Caco-2 (cell line): ENCODE measurements at regions not wholly inside any gene's neighbourhood (a gene's known extent, or its start where the extent isn't known, plus 50 kb on each side); places are given as distances from the start of the nearest gene placed in this dataset.

ENCODE experiments used
- BruUV-seq: library from RNA; stranded (reverse); fragments of 400-500 nt; replicated peaks from 2 replicates; lab custom pipeline; 2021; lab: Mats Ljungman, UMichigan
- CTCF ChIA-PET: fragments of 300-600 bp; sonication (Branson Sonifier 250); formaldehyde crosslinking; loops from one replicate; lab custom pipeline; 2022; ENCODE audit warnings: antibody characterized with exemption; lab: Charles Lee
- POLR2A ChIA-PET: fragments of 300-600 bp; sonication (Branson Sonifier 250); formaldehyde crosslinking; loops from one replicate; lab custom pipeline; 2022; ENCODE audit warnings: antibody characterized with exemption; lab: Charles Lee
- DNase-seq, 2 experiments: peaks; one replicate each; pipeline versions ENCODE4 v3.0.0 to v3.0.0-alpha.2; 2020 to 2022
- H3K27me3 ChIP-seq: replicated peaks from 2 replicates; pipeline ENCODE4 v1.6.0; 2011; ENCODE audit warnings: low read length; ENCODE audit not compliant: control insufficient read depth, insufficient read depth
- H3K36me3 ChIP-seq: 2 replicates; pipeline ENCODE4 v1.5.1; 2011; ENCODE audit warnings: low read length; ENCODE audit not compliant: control insufficient read depth, insufficient read depth
- H3K4me1 ChIP-seq: fragments of 250-450 bp; sonication (Bioruptor Pico); 2 replicates; pipeline ENCODE4 v1.5.1; 2020; ENCODE audit warnings: mild to moderate bottlenecking
- H3K4me3 ChIP-seq: 2 replicates; pipeline ENCODE4 v1.5.1; 2011; ENCODE audit warnings: low read depth, mild to moderate bottlenecking, control low read depth, low read length
- H3K9me3 ChIP-seq: fragments of 250-450 bp; sonication (Bioruptor Pico); 2 replicates; pipeline ENCODE4 v1.5.1; 2020; ENCODE audit warnings: mild to moderate bottlenecking, moderate library complexity
- H3K27ac Mint-ChIP-seq: one replicate; pipeline ENCODE4 v1.8.0; 2022; ENCODE audit warnings: mixed read lengths; ENCODE audit not compliant: unreplicated experiment
- H3K27me3 Mint-ChIP-seq: one replicate; pipeline ENCODE4 v1.8.0; 2022; ENCODE audit warnings: mixed read lengths; ENCODE audit not compliant: insufficient read depth, unreplicated experiment
- H3K36me3 Mint-ChIP-seq: one replicate; pipeline ENCODE4 v1.8.0; 2022; ENCODE audit warnings: mild to moderate bottlenecking, mixed read lengths; ENCODE audit not compliant: insufficient read depth, unreplicated experiment
- H3K4me1 Mint-ChIP-seq: one replicate; pipeline ENCODE4 v1.8.0; 2022; ENCODE audit warnings: low read depth, mixed read lengths; ENCODE audit not compliant: unreplicated experiment
- H3K4me3 Mint-ChIP-seq: one replicate; pipeline ENCODE4 v1.8.0; 2022; ENCODE audit warnings: mild to moderate bottlenecking, moderate library complexity, mixed read lengths; ENCODE audit not compliant: unreplicated experiment
- H3K9me3 Mint-ChIP-seq: one replicate; pipeline ENCODE4 v1.8.0; 2022; ENCODE audit warnings: mixed read lengths; ENCODE audit not compliant: unreplicated experiment
- intact Hi-C: fragments of 100-400 bp; cut with micrococcal nuclease; formaldehyde crosslinking; loops from one replicate; pipeline ENCODE4 v1.10.0; 2022; ENCODE audit not compliant: unreplicated experiment
- TF ChIP-seq, protein P1 (sequence below), 2 experiments: fragments of 200-600 bp in 1 of 2; IDR thresholded peaks; 1 replicate in 1 of 2; 2 replicates in 1 of 2; pipeline versions ENCODE4 v1.5.1 to v1.8.0; 2011 to 2022; ENCODE audit warnings: antibody characterized with exemption in 1 of 2, control low read depth in 1 of 2, inconsistent platforms in 1 of 2, low read depth in 1 of 2, low read length in 1 of 2, mild to moderate bottlenecking in 1 of 2, moderate library complexity in 1 of 2; ENCODE audit not compliant: insufficient read depth in 1 of 2, severe bottlenecking in 1 of 2, unreplicated experiment in 1 of 2

DNA sequence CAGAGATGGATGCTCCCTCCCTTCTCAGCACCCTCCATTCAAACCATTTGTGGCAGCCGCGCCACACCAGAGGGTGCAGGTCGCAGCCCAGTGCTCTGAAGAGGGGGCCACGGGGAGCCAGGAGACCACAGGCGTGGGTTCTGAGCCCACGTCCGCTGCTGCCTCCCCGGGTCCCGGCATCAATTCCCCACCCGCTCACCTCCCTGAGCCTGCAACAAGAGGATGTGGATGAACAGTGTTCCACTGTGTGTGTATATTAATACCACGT, 120.1 kb upstream of the VSTM2B start:
- no peaks in the 10 kb centered on the region for H3K27me3 ChIP-seq
- no peaks in the 10 kb centered on the region for H3K36me3 ChIP-seq
- intact Hi-C loops: no loop called here
- TF ChIP-seq, protein P1, sequence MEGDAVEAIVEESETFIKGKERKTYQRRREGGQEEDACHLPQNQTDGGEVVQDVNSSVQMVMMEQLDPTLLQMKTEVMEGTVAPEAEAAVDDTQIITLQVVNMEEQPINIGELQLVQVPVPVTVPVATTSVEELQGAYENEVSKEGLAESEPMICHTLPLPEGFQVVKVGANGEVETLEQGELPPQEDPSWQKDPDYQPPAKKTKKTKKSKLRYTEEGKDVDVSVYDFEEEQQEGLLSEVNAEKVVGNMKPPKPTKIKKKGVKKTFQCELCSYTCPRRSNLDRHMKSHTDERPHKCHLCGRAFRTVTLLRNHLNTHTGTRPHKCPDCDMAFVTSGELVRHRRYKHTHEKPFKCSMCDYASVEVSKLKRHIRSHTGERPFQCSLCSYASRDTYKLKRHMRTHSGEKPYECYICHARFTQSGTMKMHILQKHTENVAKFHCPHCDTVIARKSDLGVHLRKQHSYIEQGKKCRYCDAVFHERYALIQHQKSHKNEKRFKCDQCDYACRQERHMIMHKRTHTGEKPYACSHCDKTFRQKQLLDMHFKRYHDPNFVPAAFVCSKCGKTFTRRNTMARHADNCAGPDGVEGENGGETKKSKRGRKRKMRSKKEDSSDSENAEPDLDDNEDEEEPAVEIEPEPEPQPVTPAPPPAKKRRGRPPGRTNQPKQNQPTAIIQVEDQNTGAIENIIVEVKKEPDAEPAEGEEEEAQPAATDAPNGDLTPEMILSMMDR (IDR thresholded peaks at IDR 0.05; ENCODE audit: insufficient read depth in 1 of 2, low read depth in 1 of 2, low read length in 1 of 2, severe bottlenecking in 1 of 2, unreplicated experiment in 1 of 2): no peak
- Mint-ChIP-seq H3K9me3 (no peaks in the 10 kb centered on the region), H3K36me3 (no peaks in the 10 kb centered on the region), H3K4me1 (peaks cover 8% of the 10 kb centered on the region), H3K4me3 (peak overlapping the region; percentile 12), H3K27ac (no peak overlapping the region), H3K27me3 (peaks cover 17% of the 10 kb centered on the region)
- H3K9me3 ChIP-seq: no peaks in the 10 kb centered on the region
- BruUV-seq: no TSS peak
- no peak overlapping the region for H3K4me3 ChIP-seq
- ChIA-PET POLR2A (no interaction called here), CTCF (interaction anchor here (1.2 kb wide), 1 partner anchor 10 kb away, joined by 3 read pairs; no protein-coding TSS in a partner anchor)
- DNase-seq: no peak
- peaks cover 13% of the 10 kb centered on the region for H3K4me1 ChIP-seq

DNA sequence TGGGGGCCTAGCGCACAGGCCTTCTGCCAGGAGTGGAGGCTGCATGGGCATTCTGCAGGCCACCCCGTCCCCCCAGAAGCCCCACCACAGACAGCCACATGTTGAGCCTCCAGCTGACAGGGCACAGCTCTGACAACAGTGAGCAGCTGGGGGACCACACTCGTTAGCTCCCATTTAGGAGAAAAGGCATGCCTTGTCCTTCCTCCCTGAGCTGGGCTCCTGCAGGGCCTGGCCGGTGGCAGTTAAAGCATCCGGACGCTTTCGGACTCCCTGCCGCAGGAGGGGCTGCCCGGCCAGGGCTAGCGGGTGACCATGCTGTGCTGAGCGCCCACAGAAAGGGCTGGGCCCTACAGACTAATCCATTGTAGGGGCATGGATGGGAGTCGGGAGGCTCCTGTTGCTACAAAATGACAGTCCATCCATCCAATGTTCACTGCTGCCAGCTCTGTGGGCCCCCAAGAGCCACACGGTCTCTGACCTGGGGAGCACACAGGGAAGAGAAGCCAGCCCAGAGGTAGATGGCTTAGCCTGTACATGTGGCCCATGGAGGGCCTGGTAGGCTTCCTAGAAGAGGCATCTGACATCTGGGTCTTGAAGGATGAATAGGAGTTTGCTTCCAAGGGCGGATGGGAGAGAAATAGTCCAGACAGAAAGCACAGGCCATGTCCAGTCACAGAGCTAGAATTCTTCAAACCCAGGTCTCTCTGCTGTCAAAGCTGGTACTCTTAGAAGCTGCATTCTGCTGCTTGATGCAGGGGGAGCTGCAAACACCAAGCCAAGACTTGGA, 116.5 kb upstream of the VSTM2B start:
- no peak overlapping the region for H3K4me3 Mint-ChIP-seq
- Histone ChIP-seq H3K27me3 (no peaks in the 10 kb centered on the region), H3K36me3 (no peaks in the 10 kb centered on the region), H3K9me3 (no peaks in the 10 kb centered on the region), H3K4me3 (no peak overlapping the region), H3K4me1 (peaks cover 13% of the 10 kb centered on the region)
- TF ChIP-seq, protein P1 (IDR thresholded peaks at IDR 0.05; ENCODE audit: insufficient read depth in 1 of 2, low read depth in 1 of 2, low read length in 1 of 2, severe bottlenecking in 1 of 2, unreplicated experiment in 1 of 2): no peak
- BruUV-seq: no TSS peak
- no peak overlapping the region for H3K27ac Mint-ChIP-seq
- intact Hi-C loops: no loop called here
- POLR2A ChIA-PET: no interaction called here
- no peaks in the 10 kb centered on the region for H3K9me3 Mint-ChIP-seq
- CTCF ChIA-PET: no interaction called here
- peaks cover 4% of the 10 kb centered on the region for H3K4me1 Mint-ChIP-seq
- no peak for DNase-seq
- peaks cover 14% of the 10 kb centered on the region for H3K27me3 Mint-ChIP-seq
- H3K36me3 Mint-ChIP-seq: no peaks in the 10 kb centered on the region

DNA sequence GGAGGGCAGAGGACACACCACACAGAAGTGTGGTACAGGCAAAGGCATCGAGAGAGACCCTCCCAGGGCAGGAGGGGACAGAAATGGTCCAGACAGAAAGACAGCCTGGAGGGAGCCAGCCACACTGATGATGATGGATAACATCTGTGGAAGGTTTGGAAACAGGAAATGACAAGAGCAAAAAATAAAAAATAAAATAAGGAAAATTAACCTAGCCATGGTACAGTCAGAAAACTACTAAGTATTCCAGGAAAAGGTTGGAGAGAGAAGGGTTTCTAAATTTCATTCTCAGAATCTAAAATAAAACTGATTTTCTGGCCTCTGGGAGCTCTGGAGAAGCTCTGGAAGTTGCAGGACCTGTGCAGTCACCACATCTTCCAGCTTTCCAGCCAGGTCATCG, 115.2 kb upstream of the VSTM2B start:
- TF ChIP-seq, protein P1 (IDR thresholded peaks at IDR 0.05; ENCODE audit: insufficient read depth in 1 of 2, low read depth in 1 of 2, low read length in 1 of 2, severe bottlenecking in 1 of 2, unreplicated experiment in 1 of 2): no peak
- Mint-ChIP-seq H3K27me3 (peaks cover 13% of the 10 kb centered on the region), H3K27ac (no peak overlapping the region), H3K9me3 (no peaks in the 10 kb centered on the region), H3K4me1 (no peaks in the 10 kb centered on the region), H3K36me3 (no peaks in the 10 kb centered on the region), H3K4me3 (no peak overlapping the region)
- H3K9me3 ChIP-seq: no peaks in the 10 kb centered on the region
- CTCF ChIA-PET: no interaction called here
- POLR2A ChIA-PET: no interaction called here
- H3K4me1 ChIP-seq: 0 out of 2 replicates have a peak, but pooled peaks cover 1% of the 10 kb centered on the region
- no peaks in the 10 kb centered on the region for H3K36me3 ChIP-seq
- no peak overlapping the region for H3K4me3 ChIP-seq
- H3K27me3 ChIP-seq: no peaks in the 10 kb centered on the region
- intact Hi-C loops: no loop called here
- no TSS peak for BruUV-seq
- no peak for DNase-seq
